Suprapubic skin (tissue), 4 donors: ENCODE measurements at regions not wholly inside any gene's neighbourhood (a gene's known extent, or its start where the extent isn't known, plus 50 kb on each side); places are given as distances from the start of the nearest gene placed in this dataset.

Experiments used
- EP300 ChIP-seq: sonication (generic); formaldehyde crosslinking; IDR thresholded peaks from one replicate; pipeline ENCODE4 v1.6.1; 2017; ENCODE audit warnings: antibody characterized with exemption
- POLR2A ChIP-seq, 2 donors: fragments of 450-650 bp; IDR thresholded peaks; one replicate each; pipeline ENCODE4 v1.6.1; 2017; ENCODE audit warnings: antibody characterized with exemption in 2 of 2, mild to moderate bottlenecking in 2 of 2, moderate library complexity in 2 of 2
- POLR2AphosphoS5 ChIP-seq, 3 donors: sonication (generic); formaldehyde crosslinking; IDR thresholded peaks; one replicate each; pipeline ENCODE4 v1.6.1; 2017; ENCODE audit warnings: antibody characterized with exemption in 3 of 3
- TF ChIP-seq, protein P1 (sequence below), 2 donors: fragments of 200-600 bp in 1 of 2; fragments of 450-650 bp in 1 of 2; sonication (generic) in 1 of 2; IDR thresholded peaks; one replicate each; pipeline ENCODE4 v1.5.1; 2016 to 2019; ENCODE audit warnings: antibody characterized with exemption in 2 of 2, mild to moderate bottlenecking in 1 of 2, moderate library complexity in 1 of 2

DNA sequence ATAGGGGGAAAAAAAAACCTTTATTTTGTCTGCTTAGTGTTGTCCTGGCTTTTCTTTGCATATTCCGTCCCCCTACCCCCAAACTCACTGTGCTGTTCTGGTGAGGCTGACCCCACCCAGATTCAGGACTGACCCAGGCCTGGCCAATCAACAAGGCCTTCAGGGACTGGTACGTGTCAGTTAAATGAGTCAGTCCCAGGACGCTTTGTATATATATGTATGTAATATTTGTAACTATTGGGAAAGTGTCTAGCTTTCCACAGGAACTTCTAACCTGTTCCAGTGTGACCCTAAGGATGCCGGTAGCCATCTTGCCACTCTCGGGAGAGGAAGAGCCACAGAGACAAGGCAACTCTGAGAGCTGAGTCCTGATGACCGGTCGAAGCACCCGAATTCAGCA, 107.4 kb downstream of the VCPKMT start:
- TF ChIP-seq POLR2A (IDR thresholded peaks at IDR 0.05) (no peak), EP300 (no peak), POLR2AphosphoS5 (IDR thresholded peaks at IDR 0.05) (no peak)
- TF ChIP-seq, protein P1, sequence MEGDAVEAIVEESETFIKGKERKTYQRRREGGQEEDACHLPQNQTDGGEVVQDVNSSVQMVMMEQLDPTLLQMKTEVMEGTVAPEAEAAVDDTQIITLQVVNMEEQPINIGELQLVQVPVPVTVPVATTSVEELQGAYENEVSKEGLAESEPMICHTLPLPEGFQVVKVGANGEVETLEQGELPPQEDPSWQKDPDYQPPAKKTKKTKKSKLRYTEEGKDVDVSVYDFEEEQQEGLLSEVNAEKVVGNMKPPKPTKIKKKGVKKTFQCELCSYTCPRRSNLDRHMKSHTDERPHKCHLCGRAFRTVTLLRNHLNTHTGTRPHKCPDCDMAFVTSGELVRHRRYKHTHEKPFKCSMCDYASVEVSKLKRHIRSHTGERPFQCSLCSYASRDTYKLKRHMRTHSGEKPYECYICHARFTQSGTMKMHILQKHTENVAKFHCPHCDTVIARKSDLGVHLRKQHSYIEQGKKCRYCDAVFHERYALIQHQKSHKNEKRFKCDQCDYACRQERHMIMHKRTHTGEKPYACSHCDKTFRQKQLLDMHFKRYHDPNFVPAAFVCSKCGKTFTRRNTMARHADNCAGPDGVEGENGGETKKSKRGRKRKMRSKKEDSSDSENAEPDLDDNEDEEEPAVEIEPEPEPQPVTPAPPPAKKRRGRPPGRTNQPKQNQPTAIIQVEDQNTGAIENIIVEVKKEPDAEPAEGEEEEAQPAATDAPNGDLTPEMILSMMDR (IDR thresholded peaks at IDR 0.05), result no peak
